ENCODE measurements at regions not wholly inside any gene's neighbourhood (a gene's known extent, or its start where the extent isn't known, plus 50 kb on each side); places are given as distances from the start of the nearest gene placed in this dataset.
A peak's percentile ranks its signal among the peaks of the same experiment; 100 is the strongest.

- no peaks in the 10 kb centered on the region for H3K36me3 ChIP-seq
- no peak overlapping the region for H3K4me3 ChIP-seq
- H3K27ac ChIP-seq = no peak overlapping the region
- peak; percentile 73 to 76 for TF ChIP-seq CTCF (IDR thresholded peaks at IDR 0.05)
- intact Hi-C loops (cut with DNase I) = no loop called here
- H3K4me1 ChIP-seq = no peaks in the 10 kb centered on the region
- ATAC-seq (peak; percentile 88), DNase-seq (peak in 1 of 4 donors; percentile 55)
- no peaks in the 10 kb centered on the region for H3K9me3 ChIP-seq
- H3K27me3 ChIP-seq = no peaks in the 10 kb centered on the region
These were observed 113.5 kb upstream of the VASH1 start for GRCh38 chr14:76647697-76648298.

- no peak for ATAC-seq
These were observed 109.7 kb upstream of the VASH1 start for GRCh38 chr14:76651410-76652055.

GRCh38 chr14:76653875-76654572 is 107.2 kb upstream of the VASH1 start:
- Histone ChIP-seq H3K36me3 (no peaks in the 10 kb centered on the region), H3K27me3 (no peaks in the 10 kb centered on the region), H3K27ac (no peak overlapping the region), H3K4me1 (no peaks in the 10 kb centered on the region), H3K9me3 (peaks cover 0 to 16% of the 10 kb centered on the region in 2 donors), H3K4me3 (no peak overlapping the region)
- ATAC-seq (no peak), DNase-seq (no peak)
- intact Hi-C loops (cut with DNase I) = no loop called here
- no peak for TF ChIP-seq CTCF (IDR thresholded peaks at IDR 0.05)

More at GRCh38 chr14:76651410-76652055, 109.7 kb upstream of the VASH1 start:
- H3K9me3 ChIP-seq = no peaks in the 10 kb centered on the region
- no peaks in the 10 kb centered on the region for H3K27me3 ChIP-seq
- DNase-seq = no peak
- no peak overlapping the region for H3K4me3 ChIP-seq
- no peaks in the 10 kb centered on the region for H3K4me1 ChIP-seq
- intact Hi-C loops (cut with DNase I) = no loop called here
- H3K36me3 ChIP-seq = no peaks in the 10 kb centered on the region
- TF ChIP-seq CTCF (IDR thresholded peaks at IDR 0.05) = no peak
- no peak overlapping the region for H3K27ac ChIP-seq

GRCh38 chr14:76654573-76655108 is 106.6 kb upstream of the VASH1 start:
- ATAC-seq (peak; percentile 51), DNase-seq (no peak)
- no peak overlapping the region for H3K4me3 ChIP-seq

More at GRCh38 chr14:76654573-76655108, 106.6 kb upstream of the VASH1 start:
- no peak for TF ChIP-seq CTCF (IDR thresholded peaks at IDR 0.05)
- Histone ChIP-seq H3K9me3 (peaks cover 0 to 22% of the 10 kb centered on the region in 2 donors), H3K36me3 (no peaks in the 10 kb centered on the region), H3K4me1 (no peaks in the 10 kb centered on the region), H3K27me3 (no peaks in the 10 kb centered on the region), H3K27ac (no peak overlapping the region)
- intact Hi-C loops (cut with DNase I) = no loop called here

Measured in left lung (tissue), 4 donors.